ENCODE measurements at regions not wholly inside any gene's neighbourhood (a gene's known extent, or its start where the extent isn't known, plus 50 kb on each side); places are given as distances from the start of the nearest gene placed in this dataset.
A peak's percentile ranks its signal among the peaks of the same experiment; 100 is the strongest.

DNA sequence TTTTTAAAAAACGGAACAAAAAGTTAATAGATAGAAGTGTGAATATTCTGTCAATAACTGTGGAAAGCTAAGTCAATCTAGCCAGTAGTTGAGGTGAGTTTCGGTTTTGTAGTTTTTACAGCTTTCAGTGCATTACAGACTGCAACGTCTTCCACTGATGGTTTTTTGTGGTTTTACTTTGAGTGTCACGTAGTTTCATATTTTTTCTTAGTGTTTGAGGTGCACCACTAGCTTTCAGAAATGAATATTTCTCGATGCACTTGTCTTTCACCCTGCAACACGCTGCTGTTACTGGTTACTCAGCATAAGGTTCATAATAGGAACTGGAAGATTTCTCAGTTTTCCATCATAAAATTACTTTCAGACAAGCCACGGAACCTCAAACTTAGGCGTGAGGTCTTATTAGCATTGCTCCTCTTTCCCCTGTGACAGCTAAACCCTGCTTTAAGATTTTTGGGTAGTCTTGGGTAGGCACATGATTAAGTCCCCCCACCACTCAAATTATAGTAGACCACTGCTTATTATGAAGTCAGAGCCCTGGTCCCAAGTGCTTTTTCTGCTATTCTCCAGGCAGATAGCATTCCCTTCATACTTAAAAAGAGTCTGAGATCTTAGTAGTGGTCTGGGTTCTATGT lies 1412.7 kb downstream of the KCNT2 start (continued):
- TF ChIP-seq POLR2AphosphoS5 (IDR thresholded peaks at IDR 0.05; ENCODE audit: low read length) (no peak), BHLHE40 (IDR thresholded peaks at IDR 0.05; ENCODE audit: borderline replicate concordance in 1 of 2, low read depth in 2 of 2, low read length in 1 of 2) (peak; percentile 81 to 83), RUNX3 (IDR thresholded peaks at IDR 0.05; ENCODE audit: low read length) (peak; percentile 100), FOS (IDR thresholded peaks at IDR 0.05; ENCODE audit: borderline replicate concordance, extremely low read depth, insufficient read length) (no peak), CHD2 (IDR thresholded peaks at IDR 0.05; ENCODE audit: borderline replicate concordance, low read depth, low read length) (peak; percentile 74), POU2F2 (IDR thresholded peaks at IDR 0.05; ENCODE audit: borderline replicate concordance, low read depth, low read length) (peak; percentile 81; the same call in 2 of the 3 replicates), NR2C1 (IDR thresholded peaks at IDR 0.05) (no peak), MTA3 (IDR thresholded peaks at IDR 0.05; ENCODE audit: borderline replicate concordance, low read length) (peak; percentile 99), RB1 (IDR thresholded peaks at IDR 0.05; ENCODE audit: borderline replicate concordance) (no peak), ESRRA (IDR thresholded peaks at IDR 0.05; ENCODE audit: low read length) (no peak), EP300 (IDR thresholded peaks at IDR 0.05; ENCODE audit: borderline replicate concordance in 1 of 2, control insufficient read depth in 1 of 2, low read depth in 2 of 2, low read length in 2 of 2) (peak; percentile 96 to 97), NFXL1 (IDR thresholded peaks at IDR 0.05; ENCODE audit: borderline replicate concordance) (no peak), TCF12 (IDR thresholded peaks at IDR 0.05; ENCODE audit: low read depth, low read length) (0 out of 2 replicates have a peak, but pooled peaks have one; percentile 17), MEF2B (IDR thresholded peaks at IDR 0.05; ENCODE audit: partially characterized antibody, poor library complexity, severe bottlenecking) (peak; percentile 96), HCFC1 (IDR thresholded peaks at IDR 0.05; ENCODE audit: low read length) (no peak), TARDBP (IDR thresholded peaks at IDR 0.05; ENCODE audit: borderline replicate concordance) (no peak), STAT1 (conservative IDR thresholded peaks at IDR 0.05) (no peak), CBX3 (IDR thresholded peaks at IDR 0.05; ENCODE audit: borderline replicate concordance, low read depth) (no peak), ZZZ3 (IDR thresholded peaks at IDR 0.05; ENCODE audit: control insufficient read depth, insufficient read length, low read depth) (no peak), SRF (IDR thresholded peaks at IDR 0.05; ENCODE audit: low read depth in 2 of 2, low read length in 2 of 2) (no peak)
- TF ChIP-seq, protein P1, sequence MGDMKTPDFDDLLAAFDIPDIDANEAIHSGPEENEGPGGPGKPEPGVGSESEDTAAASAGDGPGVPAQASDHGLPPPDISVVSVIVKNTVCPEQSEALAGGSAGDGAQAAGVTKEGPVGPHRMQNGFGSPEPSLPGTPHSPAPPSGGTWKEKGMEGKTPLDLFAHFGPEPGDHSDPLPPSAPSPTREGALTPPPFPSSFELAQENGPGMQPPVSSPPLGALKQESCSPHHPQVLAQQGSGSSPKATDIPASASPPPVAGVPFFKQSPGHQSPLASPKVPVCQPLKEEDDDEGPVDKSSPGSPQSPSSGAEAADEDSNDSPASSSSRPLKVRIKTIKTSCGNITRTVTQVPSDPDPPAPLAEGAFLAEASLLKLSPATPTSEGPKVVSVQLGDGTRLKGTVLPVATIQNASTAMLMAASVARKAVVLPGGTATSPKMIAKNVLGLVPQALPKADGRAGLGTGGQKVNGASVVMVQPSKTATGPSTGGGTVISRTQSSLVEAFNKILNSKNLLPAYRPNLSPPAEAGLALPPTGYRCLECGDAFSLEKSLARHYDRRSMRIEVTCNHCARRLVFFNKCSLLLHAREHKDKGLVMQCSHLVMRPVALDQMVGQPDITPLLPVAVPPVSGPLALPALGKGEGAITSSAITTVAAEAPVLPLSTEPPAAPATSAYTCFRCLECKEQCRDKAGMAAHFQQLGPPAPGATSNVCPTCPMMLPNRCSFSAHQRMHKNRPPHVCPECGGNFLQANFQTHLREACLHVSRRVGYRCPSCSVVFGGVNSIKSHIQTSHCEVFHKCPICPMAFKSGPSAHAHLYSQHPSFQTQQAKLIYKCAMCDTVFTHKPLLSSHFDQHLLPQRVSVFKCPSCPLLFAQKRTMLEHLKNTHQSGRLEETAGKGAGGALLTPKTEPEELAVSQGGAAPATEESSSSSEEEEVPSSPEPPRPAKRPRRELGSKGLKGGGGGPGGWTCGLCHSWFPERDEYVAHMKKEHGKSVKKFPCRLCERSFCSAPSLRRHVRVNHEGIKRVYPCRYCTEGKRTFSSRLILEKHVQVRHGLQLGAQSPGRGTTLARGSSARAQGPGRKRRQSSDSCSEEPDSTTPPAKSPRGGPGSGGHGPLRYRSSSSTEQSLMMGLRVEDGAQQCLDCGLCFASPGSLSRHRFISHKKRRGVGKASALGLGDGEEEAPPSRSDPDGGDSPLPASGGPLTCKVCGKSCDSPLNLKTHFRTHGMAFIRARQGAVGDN (IDR thresholded peaks at IDR 0.05): no peak
- TF ChIP-seq, protein P2, sequence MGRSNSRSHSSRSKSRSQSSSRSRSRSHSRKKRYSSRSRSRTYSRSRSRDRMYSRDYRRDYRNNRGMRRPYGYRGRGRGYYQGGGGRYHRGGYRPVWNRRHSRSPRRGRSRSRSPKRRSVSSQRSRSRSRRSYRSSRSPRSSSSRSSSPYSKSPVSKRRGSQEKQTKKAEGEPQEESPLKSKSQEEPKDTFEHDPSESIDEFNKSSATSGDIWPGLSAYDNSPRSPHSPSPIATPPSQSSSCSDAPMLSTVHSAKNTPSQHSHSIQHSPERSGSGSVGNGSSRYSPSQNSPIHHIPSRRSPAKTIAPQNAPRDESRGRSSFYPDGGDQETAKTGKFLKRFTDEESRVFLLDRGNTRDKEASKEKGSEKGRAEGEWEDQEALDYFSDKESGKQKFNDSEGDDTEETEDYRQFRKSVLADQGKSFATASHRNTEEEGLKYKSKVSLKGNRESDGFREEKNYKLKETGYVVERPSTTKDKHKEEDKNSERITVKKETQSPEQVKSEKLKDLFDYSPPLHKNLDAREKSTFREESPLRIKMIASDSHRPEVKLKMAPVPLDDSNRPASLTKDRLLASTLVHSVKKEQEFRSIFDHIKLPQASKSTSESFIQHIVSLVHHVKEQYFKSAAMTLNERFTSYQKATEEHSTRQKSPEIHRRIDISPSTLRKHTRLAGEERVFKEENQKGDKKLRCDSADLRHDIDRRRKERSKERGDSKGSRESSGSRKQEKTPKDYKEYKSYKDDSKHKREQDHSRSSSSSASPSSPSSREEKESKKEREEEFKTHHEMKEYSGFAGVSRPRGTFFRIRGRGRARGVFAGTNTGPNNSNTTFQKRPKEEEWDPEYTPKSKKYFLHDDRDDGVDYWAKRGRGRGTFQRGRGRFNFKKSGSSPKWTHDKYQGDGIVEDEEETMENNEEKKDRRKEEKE (IDR thresholded peaks at IDR 0.05): no peak
- TF ChIP-seq, protein P3, sequence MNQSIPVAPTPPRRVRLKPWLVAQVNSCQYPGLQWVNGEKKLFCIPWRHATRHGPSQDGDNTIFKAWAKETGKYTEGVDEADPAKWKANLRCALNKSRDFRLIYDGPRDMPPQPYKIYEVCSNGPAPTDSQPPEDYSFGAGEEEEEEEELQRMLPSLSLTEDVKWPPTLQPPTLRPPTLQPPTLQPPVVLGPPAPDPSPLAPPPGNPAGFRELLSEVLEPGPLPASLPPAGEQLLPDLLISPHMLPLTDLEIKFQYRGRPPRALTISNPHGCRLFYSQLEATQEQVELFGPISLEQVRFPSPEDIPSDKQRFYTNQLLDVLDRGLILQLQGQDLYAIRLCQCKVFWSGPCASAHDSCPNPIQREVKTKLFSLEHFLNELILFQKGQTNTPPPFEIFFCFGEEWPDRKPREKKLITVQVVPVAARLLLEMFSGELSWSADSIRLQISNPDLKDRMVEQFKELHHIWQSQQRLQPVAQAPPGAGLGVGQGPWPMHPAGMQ (IDR thresholded peaks at IDR 0.05; ENCODE audit: borderline replicate concordance): no peak
